NCI-H1417 (cell line): ENCODE measurements at regions not wholly inside any gene's neighbourhood (a gene's known extent, or its start where the extent isn't known, plus 50 kb on each side); places are given as distances from the start of the nearest gene placed in this dataset.
"Not testable (repeated sequence)": the region's sequence is repeated elsewhere in the genome, so short reads cannot be mapped to it uniquely, and the experiment has no call there.

Experiments used
- DNase-seq, 3 experiments: peaks; one replicate each; lab custom pipeline; 2025; lab: John Stamatoyannopoulos, UW

GRCh38 chr12:3367750-3368444 is 123.1 kb upstream of the PRMT8 start:
- no peak for DNase-seq

- DNase-seq: peak; percentile 69 to 95 (median 92)
These were observed 120.0 kb upstream of the PRMT8 start for GRCh38 chr12:3371018-3371417.

GRCh38 chr12:3375326-3375725 is 115.7 kb upstream of the PRMT8 start:
- no peak for DNase-seq

GRCh38 chr12:3376779-3377455 is 114.1 kb upstream of the PRMT8 start:
- no peak for DNase-seq

GRCh38 chr12:3378655-3379054 is 112.3 kb upstream of the PRMT8 start:
- no peak for DNase-seq

GRCh38 chr12:3379079-3379478 is 111.9 kb upstream of the PRMT8 start:
- DNase-seq: no peak

GRCh38 chr12:3380200-3381043 is 110.6 kb upstream of the PRMT8 start:
- DNase-seq: no peak

- no peak for DNase-seq
These were observed 109.7 kb upstream of the PRMT8 start for GRCh38 chr12:3381059-3382047.

GRCh38 chr12:3389986-3390385 is 101.0 kb upstream of the PRMT8 start:
- DNase-seq: peak in 2 of 3 experiments; percentile 50 to 65

- DNase-seq: not testable (repeated sequence)
These were observed 93.4 kb upstream of the PRMT8 start for GRCh38 chr12:3397596-3397995.

GRCh38 chr12:3398196-3398789 is 92.7 kb upstream of the PRMT8 start:
- no peak for DNase-seq

- no peak for DNase-seq
These were observed 85.2 kb upstream of the PRMT8 start for GRCh38 chr12:3405821-3406220.

GRCh38 chr12:3407723-3408122 is 83.3 kb upstream of the PRMT8 start:
- DNase-seq: no peak

GRCh38 chr12:3409662-3410061 is 81.3 kb upstream of the PRMT8 start:
- DNase-seq: no peak

GRCh38 chr12:3416159-3416558 is 74.8 kb upstream of the PRMT8 start:
- no peak for DNase-seq

GRCh38 chr12:3416670-3417069 is 74.3 kb upstream of the PRMT8 start:
- DNase-seq: no peak

GRCh38 chr12:3417113-3417512 is 73.9 kb upstream of the PRMT8 start:
- DNase-seq: no peak

- DNase-seq: peak in 1 of 3 experiments; percentile 59
These were observed 73.0 kb upstream of the PRMT8 start for GRCh38 chr12:3417937-3418462.

- peak; percentile 50 to 81 (median 80) for DNase-seq
These were observed 72.2 kb upstream of the PRMT8 start for GRCh38 chr12:3418609-3419390.

- peak in 2 of 3 experiments; percentile 45 to 71 for DNase-seq
These were observed 71.4 kb upstream of the PRMT8 start for GRCh38 chr12:3419558-3419957.
